Activated CD4-positive, alpha-beta T cell treated with anti-CD3 and anti-CD28 coated beads for 36 hours (primary cell): ENCODE measurements at regions not wholly inside any gene's neighbourhood (a gene's known extent, or its start where the extent isn't known, plus 50 kb on each side); places are given as distances from the start of the nearest gene placed in this dataset.

Experiments used
- ATAC-seq: fragments of 200-7000 bp; cut with Tn5 transposase; one replicate; pipeline ENCODE4 v1.10.0; 2021; ENCODE audit warnings: mild to moderate bottlenecking, moderate library complexity
- CTCF ChIA-PET: fragments of 350-600 bp; sonication (Branson Sonifier 250); formaldehyde crosslinking; loops from one replicate; lab custom pipeline; 2021; ENCODE audit warnings: antibody characterized with exemption; lab: Charles Lee
- POLR2A ChIA-PET: fragments of 350-600 bp; sonication (Branson Sonifier 250); formaldehyde crosslinking; loops from one replicate; lab custom pipeline; 2021; ENCODE audit warnings: antibody characterized with exemption, inconsistent platforms; lab: Charles Lee
- DNase-seq: peaks from one replicate; pipeline ENCODE4 v3.0.0-alpha.2; 2020
- H3K27ac Mint-ChIP-seq: one replicate; pipeline ENCODE4 v1.8.0; 2021; ENCODE audit warnings: mixed read lengths
- H3K27me3 Mint-ChIP-seq: one replicate; pipeline ENCODE4 v1.8.0; 2021; ENCODE audit warnings: mixed read lengths
- H3K36me3 Mint-ChIP-seq: one replicate; pipeline ENCODE4 v1.8.0; 2021; ENCODE audit warnings: low read depth, mixed read lengths
- H3K4me1 Mint-ChIP-seq: one replicate; pipeline ENCODE4 v1.8.0; 2021; ENCODE audit warnings: mixed read lengths
- H3K4me3 Mint-ChIP-seq: one replicate; pipeline ENCODE4 v1.8.0; 2021; ENCODE audit warnings: mild to moderate bottlenecking, moderate library complexity, mixed read lengths
- H3K9me3 Mint-ChIP-seq: one replicate; pipeline ENCODE4 v1.8.0; 2021; ENCODE audit warnings: low read depth, mixed read lengths
- intact Hi-C, 2 experiments: fragments of 100-400 bp; cut with DNase I in 1 of 2; cut with micrococcal nuclease in 1 of 2; formaldehyde crosslinking; loops; one replicate each; pipeline versions ENCODE4 v1.14.2 to v1.15.1; 2022 to 2024; cut with DNase I, micrococcal nuclease

GRCh38 chr5:82656341-82656761 lies 378.2 kb upstream of the RPS23 start:
- no peak overlapping the region for H3K27ac Mint-ChIP-seq
- ATAC-seq (no peak), DNase-seq (no peak)
- ChIA-PET POLR2A (no interaction called here), CTCF (interaction anchor here (0.8 kb wide), 1 partner anchor 14 kb away, joined by 3 read pairs; no protein-coding TSS in a partner anchor)
- intact Hi-C loops, result no loop called here
- H3K36me3 Mint-ChIP-seq, result no peaks in the 10 kb centered on the region
- H3K9me3 Mint-ChIP-seq, result no peaks in the 10 kb centered on the region
- no peak overlapping the region for H3K4me3 Mint-ChIP-seq
- peaks cover 7% of the 10 kb centered on the region for H3K27me3 Mint-ChIP-seq
- no peaks in the 10 kb centered on the region for H3K4me1 Mint-ChIP-seq

GRCh38 chr5:82655078-82655477 lies 376.9 kb upstream of the RPS23 start:
- Mint-ChIP-seq H3K4me1 (no peaks in the 10 kb centered on the region), H3K36me3 (no peaks in the 10 kb centered on the region), H3K27ac (no peak overlapping the region), H3K9me3 (no peaks in the 10 kb centered on the region), H3K27me3 (peaks cover 7% of the 10 kb centered on the region), H3K4me3 (no peak overlapping the region)
- no peak for ATAC-seq
- POLR2A ChIA-PET, result no interaction called here
- no peak for DNase-seq
- intact Hi-C loops, result no loop called here
- CTCF ChIA-PET, result no interaction called here

- Mint-ChIP-seq H3K27me3 (peaks cover 7% of the 10 kb centered on the region), H3K27ac (no peak overlapping the region), H3K9me3 (no peaks in the 10 kb centered on the region), H3K4me3 (no peak overlapping the region), H3K4me1 (no peaks in the 10 kb centered on the region), H3K36me3 (no peaks in the 10 kb centered on the region)
- intact Hi-C loops, result no loop called here
- ChIA-PET POLR2A (no interaction called here), CTCF (interaction anchor here (0.7 to 1.2 kb wide), 2 partner anchors 9 to 304 kb away, joined by 3 to 4 read pairs; no protein-coding TSS in a partner anchor)
- DNase-seq (no peak), ATAC-seq (no peak)
Measured at GRCh38 chr5:82649943-82650342, 371.8 kb upstream of the RPS23 start.

- ATAC-seq (no peak), DNase-seq (no peak)
- Mint-ChIP-seq H3K27me3 (peaks cover 2% of the 10 kb centered on the region), H3K27ac (no peak overlapping the region), H3K4me3 (no peak overlapping the region), H3K9me3 (no peaks in the 10 kb centered on the region), H3K36me3 (no peaks in the 10 kb centered on the region), H3K4me1 (no peaks in the 10 kb centered on the region)
- POLR2A ChIA-PET, result no interaction called here
- CTCF ChIA-PET, result interaction anchor here (0.7 to 1.6 kb wide), 2 partner anchors 9 to 135 kb away, joined by 3 read pairs; no protein-coding TSS in a partner anchor
- intact Hi-C loops, result loop anchor here in 1 of 2 experiments (5.0 kb wide), 1 partner anchor 292 kb away; no protein-coding TSS in a partner anchor
Measured at GRCh38 chr5:82644766-82645165, 366.6 kb upstream of the RPS23 start.

- POLR2A ChIA-PET, result no interaction called here
- Mint-ChIP-seq H3K27ac (no peak overlapping the region), H3K36me3 (no peaks in the 10 kb centered on the region), H3K4me1 (no peaks in the 10 kb centered on the region), H3K4me3 (no peak overlapping the region), H3K9me3 (no peaks in the 10 kb centered on the region), H3K27me3 (peaks cover under 1% of the 10 kb centered on the region)
- intact Hi-C loops, result loop anchor here in 1 of 2 experiments (5.0 kb wide), 1 partner anchor 292 kb away; no protein-coding TSS in a partner anchor
- ATAC-seq (no peak), DNase-seq (no peak)
- CTCF ChIA-PET, result interaction anchor here (0.7 kb wide), 1 partner anchor 135 kb away, joined by 3 read pairs; no protein-coding TSS in a partner anchor
Measured at GRCh38 chr5:82644229-82644628, 366.1 kb upstream of the RPS23 start.

GRCh38 chr5:82642313-82642712 lies 364.2 kb upstream of the RPS23 start:
- no peak for DNase-seq
- no peak overlapping the region for H3K27ac Mint-ChIP-seq
- no peak for ATAC-seq
- intact Hi-C loops, result loop anchor here in 1 of 2 experiments (5.0 kb wide), 1 partner anchor 290 kb away; no protein-coding TSS in a partner anchor
- no peaks in the 10 kb centered on the region for H3K9me3 Mint-ChIP-seq
- no peak overlapping the region for H3K4me3 Mint-ChIP-seq
- POLR2A ChIA-PET, result no interaction called here
- no peaks in the 10 kb centered on the region for H3K36me3 Mint-ChIP-seq
- CTCF ChIA-PET, result interaction anchor here (0.9 to 1.5 kb wide), 7 partner anchors 22 to 789 kb away, joined by 3 to 7 read pairs (median 4); no protein-coding TSS in a partner anchor
- no peaks in the 10 kb centered on the region for H3K4me1 Mint-ChIP-seq
- H3K27me3 Mint-ChIP-seq, result no peaks in the 10 kb centered on the region

GRCh38 chr5:82641331-82642003 lies 363.3 kb upstream of the RPS23 start:
- ATAC-seq (peak; percentile 74), DNase-seq (peak; percentile 29)
- intact Hi-C loops, result loop anchor here (1.0 to 5.0 kb wide), 6 partner anchors 151 to 923 kb away; no protein-coding TSS in a partner anchor
- Mint-ChIP-seq H3K9me3 (no peaks in the 10 kb centered on the region), H3K27ac (no peak overlapping the region), H3K36me3 (no peaks in the 10 kb centered on the region), H3K4me3 (no peak overlapping the region), H3K4me1 (no peaks in the 10 kb centered on the region), H3K27me3 (no peaks in the 10 kb centered on the region)
- ChIA-PET CTCF (interaction anchor here (0.6 to 1.5 kb wide), 14 partner anchors 9 to 790 kb away, joined by 3 to 7 read pairs (median 3); no protein-coding TSS in a partner anchor), POLR2A (no interaction called here)

- peaks cover 2% of the 10 kb centered on the region for H3K4me1 Mint-ChIP-seq
- no peaks in the 10 kb centered on the region for H3K9me3 Mint-ChIP-seq
- no peaks in the 10 kb centered on the region for H3K36me3 Mint-ChIP-seq
- ChIA-PET CTCF (interaction anchor here (0.6 to 1.5 kb wide), 7 partner anchors 10 to 790 kb away, joined by 3 to 7 read pairs (median 3); no protein-coding TSS in a partner anchor), POLR2A (no interaction called here)
- DNase-seq, result no peak
- no peak for ATAC-seq
- H3K27me3 Mint-ChIP-seq, result no peaks in the 10 kb centered on the region
- intact Hi-C loops, result loop anchor here (1.0 to 5.0 kb wide), 6 partner anchors 152 to 923 kb away; no protein-coding TSS in a partner anchor
- H3K27ac Mint-ChIP-seq, result no peak overlapping the region
- H3K4me3 Mint-ChIP-seq, result no peak overlapping the region
Measured at GRCh38 chr5:82640916-82641315, 362.8 kb upstream of the RPS23 start.

- Mint-ChIP-seq H3K4me3 (no peak overlapping the region), H3K4me1 (peaks cover 6% of the 10 kb centered on the region), H3K9me3 (no peaks in the 10 kb centered on the region), H3K27ac (no peak overlapping the region), H3K36me3 (no peaks in the 10 kb centered on the region), H3K27me3 (no peaks in the 10 kb centered on the region)
- intact Hi-C loops, result loop anchor here (2.0 to 10.0 kb wide), 4 partner anchors 153 to 925 kb away; no protein-coding TSS in a partner anchor
- DNase-seq (no peak), ATAC-seq (no peak)
- POLR2A ChIA-PET, result interaction anchor here (0.5 kb wide), 1 partner anchor 871 kb away, joined by 4 read pairs; no protein-coding TSS in a partner anchor
- CTCF ChIA-PET, result interaction anchor here (0.6 to 1.3 kb wide), 3 partner anchors 17 to 878 kb away, joined by 3 read pairs; no protein-coding TSS in a partner anchor
Measured at GRCh38 chr5:82639393-82640144, 361.4 kb upstream of the RPS23 start.

GRCh38 chr5:82636591-82636990 lies 358.4 kb upstream of the RPS23 start:
- ATAC-seq (no peak), DNase-seq (no peak)
- no peaks in the 10 kb centered on the region for H3K36me3 Mint-ChIP-seq
- H3K27ac Mint-ChIP-seq, result no peak overlapping the region
- H3K4me3 Mint-ChIP-seq, result no peak overlapping the region
- H3K9me3 Mint-ChIP-seq, result no peaks in the 10 kb centered on the region
- no peaks in the 10 kb centered on the region for H3K27me3 Mint-ChIP-seq
- intact Hi-C loops, result loop anchor here in 1 of 2 experiments (10.0 kb wide), 1 partner anchor 928 kb away; no protein-coding TSS in a partner anchor
- peaks cover 6% of the 10 kb centered on the region for H3K4me1 Mint-ChIP-seq
- ChIA-PET POLR2A (no interaction called here), CTCF (interaction anchor here (0.5 kb wide), 1 partner anchor 349 kb away, joined by 3 read pairs; no protein-coding TSS in a partner anchor)
